ENCODE measurements at regions not wholly inside any gene's neighbourhood (a gene's known extent, or its start where the extent isn't known, plus 50 kb on each side); places are given as distances from the start of the nearest gene placed in this dataset.

DNA sequence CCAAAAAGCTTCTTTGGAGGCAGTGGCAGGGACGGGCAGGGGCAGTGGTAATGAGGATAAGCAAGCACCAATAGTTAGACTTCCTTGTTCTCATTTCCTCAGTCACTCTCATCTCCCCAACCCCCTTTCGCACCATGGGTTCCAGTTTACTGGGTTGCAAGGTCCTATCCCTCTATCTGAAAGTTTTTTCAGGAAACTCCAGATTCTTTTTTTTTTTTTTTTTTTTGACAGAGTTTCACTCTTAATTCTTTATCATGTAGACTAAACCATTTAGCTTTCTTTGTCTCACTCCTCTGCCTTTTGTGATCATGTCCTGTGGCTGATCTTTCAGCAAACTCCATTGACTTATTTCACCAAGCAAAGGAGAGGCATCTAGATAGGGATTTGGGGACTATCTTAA lies 51.4 kb upstream of the GMDS start:
- Histone ChIP-seq H3K4me2 (ENCODE audit: low read depth, low read length, poor library complexity, severe bottlenecking) (no peak overlapping the region), H3K27ac (ENCODE audit: low read depth, low read length) (no peak overlapping the region), H3K9ac (ENCODE audit: low read length) (no peak overlapping the region)

More for the DNA sequence above, 51.4 kb upstream of the GMDS start:
- no peak overlapping the region for H3K4me3 ChIP-seq (ENCODE audit: insufficient read depth, low read length, poor library complexity, severe bottlenecking)
- no peaks in the 10 kb centered on the region for H3K36me3 ChIP-seq (ENCODE audit: low read length)
- TF ChIP-seq EZH2phosphoT487 (conservative IDR thresholded peaks at IDR 0.05; ENCODE audit: low read length): no peak
- TF ChIP-seq, protein P1, sequence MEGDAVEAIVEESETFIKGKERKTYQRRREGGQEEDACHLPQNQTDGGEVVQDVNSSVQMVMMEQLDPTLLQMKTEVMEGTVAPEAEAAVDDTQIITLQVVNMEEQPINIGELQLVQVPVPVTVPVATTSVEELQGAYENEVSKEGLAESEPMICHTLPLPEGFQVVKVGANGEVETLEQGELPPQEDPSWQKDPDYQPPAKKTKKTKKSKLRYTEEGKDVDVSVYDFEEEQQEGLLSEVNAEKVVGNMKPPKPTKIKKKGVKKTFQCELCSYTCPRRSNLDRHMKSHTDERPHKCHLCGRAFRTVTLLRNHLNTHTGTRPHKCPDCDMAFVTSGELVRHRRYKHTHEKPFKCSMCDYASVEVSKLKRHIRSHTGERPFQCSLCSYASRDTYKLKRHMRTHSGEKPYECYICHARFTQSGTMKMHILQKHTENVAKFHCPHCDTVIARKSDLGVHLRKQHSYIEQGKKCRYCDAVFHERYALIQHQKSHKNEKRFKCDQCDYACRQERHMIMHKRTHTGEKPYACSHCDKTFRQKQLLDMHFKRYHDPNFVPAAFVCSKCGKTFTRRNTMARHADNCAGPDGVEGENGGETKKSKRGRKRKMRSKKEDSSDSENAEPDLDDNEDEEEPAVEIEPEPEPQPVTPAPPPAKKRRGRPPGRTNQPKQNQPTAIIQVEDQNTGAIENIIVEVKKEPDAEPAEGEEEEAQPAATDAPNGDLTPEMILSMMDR (IDR thresholded peaks at IDR 0.05; ENCODE audit: insufficient read depth, low read length, poor library complexity, severe bottlenecking): no peak
- H3K9me2 ChIP-seq (replicated peaks; ENCODE audit: insufficient read depth, low read length): no peaks in the 10 kb centered on the region
- no peaks in the 10 kb centered on the region for H3K27me3 ChIP-seq (ENCODE audit: low read length)
- no peak overlapping the region for H2AFZ ChIP-seq (ENCODE audit: low read depth, low read length, severe bottlenecking)
- H3K79me2 ChIP-seq (ENCODE audit: insufficient read depth, low read length): no peaks in the 10 kb centered on the region
- no peaks in the 10 kb centered on the region for H3F3A ChIP-seq (ENCODE audit: insufficient read depth)
- no peaks in the 10 kb centered on the region; the same call in 1 of the 2 replicates for H4K20me1 ChIP-seq (ENCODE audit: low read depth, low read length)
- no peaks in the 10 kb centered on the region for H3K9me3 ChIP-seq (ENCODE audit: insufficient read depth, low read length)

Measured in SU-DHL-6 (cell line).